Subcutaneous abdominal adipose tissue (tissue), 5 donors: ENCODE measurements at regions not wholly inside any gene's neighbourhood (a gene's known extent, or its start where the extent isn't known, plus 50 kb on each side); places are given as distances from the start of the nearest gene placed in this dataset.
"Not testable (repeated sequence)": the region's sequence is repeated elsewhere in the genome, so short reads cannot be mapped to it uniquely, and the experiment has no call there.

ENCODE experiments used
- H3K27ac ChIP-seq: one replicate; pipeline ENCODE4 v1.7.0; 2013; ENCODE audit warnings: low read depth, mild to moderate bottlenecking, inconsistent platforms, low read length, moderate library complexity
- H3K27me3 ChIP-seq, 5 donors: one replicate each; pipeline ENCODE4 v1.7.0; 2013; ENCODE audit warnings: low read length in 5 of 5, inconsistent platforms in 1 of 5; ENCODE audit not compliant: control insufficient read depth in 5 of 5, insufficient read depth in 4 of 5
- H3K36me3 ChIP-seq, 5 donors: one replicate each; pipeline ENCODE4 v1.7.0; 2013; ENCODE audit warnings: low read length in 5 of 5; ENCODE audit not compliant: control insufficient read depth in 5 of 5, insufficient read depth in 5 of 5
- H3K4me1 ChIP-seq, 5 donors: one replicate each; pipeline ENCODE4 v1.7.0; 2013; ENCODE audit warnings: low read length in 5 of 5, mild to moderate bottlenecking in 3 of 5, moderate library complexity in 1 of 5; ENCODE audit not compliant: control insufficient read depth in 5 of 5, insufficient read depth in 5 of 5
- H3K4me3 ChIP-seq, 5 donors: one replicate each; pipeline ENCODE4 v1.7.0; 2013; ENCODE audit warnings: low read length in 5 of 5, low read depth in 1 of 5
- H3K9ac ChIP-seq, 5 donors: one replicate each; pipeline ENCODE4 v1.7.0; 2013; ENCODE audit warnings: low read length in 5 of 5, mild to moderate bottlenecking in 4 of 5, moderate library complexity in 3 of 5
- H3K9me3 ChIP-seq, 5 donors: one replicate each; pipeline ENCODE4 v1.7.0; 2013; ENCODE audit warnings: low read length in 5 of 5; ENCODE audit not compliant: control insufficient read depth in 5 of 5
- donor health status: healthy.
- donor health status: healthy.
- donor health status: healthy.
- donor health status: healthy.
- donor health status: healthy.

GRCh38 chr4:186368281-186368680 lies 102.3 kb downstream of the F11 start:
- no peak overlapping the region for H3K27ac ChIP-seq
- no peaks in the 10 kb centered on the region for H3K36me3 ChIP-seq
- peaks cover 10 to 30% (median 21%) of the 10 kb centered on the region in 5 donors for H3K9me3 ChIP-seq
- H3K27me3 ChIP-seq = no peaks in the 10 kb centered on the region
- H3K9ac ChIP-seq = no peak overlapping the region
- no peaks in the 10 kb centered on the region for H3K4me1 ChIP-seq
- H3K4me3 ChIP-seq = no peak overlapping the region

- Histone ChIP-seq H3K4me3 (no peak overlapping the region), H3K9me3 (peaks cover 16 to 37% (median 30%) of the 10 kb centered on the region in 5 donors), H3K27me3 (no peaks in the 10 kb centered on the region), H3K9ac (no peak overlapping the region), H3K27ac (no peak overlapping the region), H3K36me3 (no peaks in the 10 kb centered on the region), H3K4me1 (no peaks in the 10 kb centered on the region)
Observed at GRCh38 chr4:186366326-186366725, 100.3 kb downstream of the F11 start.

- peaks cover 16 to 37% (median 30%) of the 10 kb centered on the region in 5 donors for H3K9me3 ChIP-seq
Observed at GRCh38 chr4:186363038-186363437, 97.0 kb downstream of the F11 start.

GRCh38 chr4:186360551-186360950 lies 94.6 kb downstream of the F11 start:
- Histone ChIP-seq H3K9ac (no peak overlapping the region), H3K4me1 (no peaks in the 10 kb centered on the region), H3K36me3 (no peaks in the 10 kb centered on the region), H3K27ac (no peak overlapping the region), H3K9me3 (peaks cover 16 to 30% (median 23%) of the 10 kb centered on the region in 5 donors), H3K4me3 (no peak overlapping the region), H3K27me3 (no peaks in the 10 kb centered on the region)

More at GRCh38 chr4:186363038-186363437, 97.0 kb downstream of the F11 start:
- H3K27me3 ChIP-seq, H3K4me3 ChIP-seq, H3K4me1 ChIP-seq, H3K36me3 ChIP-seq, H3K9ac ChIP-seq, H3K27ac ChIP-seq: not testable (repeated sequence)

- Histone ChIP-seq H3K27me3 (peaks cover 0 to 5% (median 0%) of the 10 kb centered on the region in 5 donors), H3K4me1 (no peaks in the 10 kb centered on the region), H3K9ac (no peak overlapping the region), H3K9me3 (peaks cover 0 to 3% (median 0%) of the 10 kb centered on the region in 5 donors), H3K4me3 (no peak overlapping the region), H3K36me3 (no peaks in the 10 kb centered on the region), H3K27ac (no peak overlapping the region)
Observed at GRCh38 chr4:186351668-186352194, 85.7 kb downstream of the F11 start.

- H3K9ac ChIP-seq = no peak overlapping the region
- H3K4me3 ChIP-seq = no peak overlapping the region
- H3K27ac ChIP-seq = no peak overlapping the region
- H3K4me1 ChIP-seq = no peaks in the 10 kb centered on the region
- H3K9me3 ChIP-seq = peaks cover 0 to 3% (median 0%) of the 10 kb centered on the region in 5 donors
- peaks cover 0 to 5% (median 2%) of the 10 kb centered on the region in 5 donors for H3K27me3 ChIP-seq
- H3K36me3 ChIP-seq = no peaks in the 10 kb centered on the region
Observed at GRCh38 chr4:186348433-186348832, 82.4 kb downstream of the F11 start.

- peaks cover 0 to 3% (median 0%) of the 10 kb centered on the region in 5 donors for H3K9me3 ChIP-seq
- peaks cover 0 to 5% (median 2%) of the 10 kb centered on the region in 5 donors for H3K27me3 ChIP-seq
- H3K27ac ChIP-seq = no peak overlapping the region
- H3K4me1 ChIP-seq = no peaks in the 10 kb centered on the region
- no peak overlapping the region for H3K9ac ChIP-seq
- no peak overlapping the region for H3K4me3 ChIP-seq
- H3K36me3 ChIP-seq = no peaks in the 10 kb centered on the region
Observed at GRCh38 chr4:186347743-186348142, 81.8 kb downstream of the F11 start.

GRCh38 chr4:186345184-186345583 lies 79.2 kb downstream of the F11 start:
- Histone ChIP-seq H3K4me1 (no peaks in the 10 kb centered on the region), H3K27ac (no peak overlapping the region), H3K27me3 (peaks cover 0 to 5% (median 2%) of the 10 kb centered on the region in 5 donors), H3K4me3 (no peak overlapping the region), H3K9me3 (peaks cover 0 to 8% (median 0%) of the 10 kb centered on the region in 5 donors), H3K9ac (no peak overlapping the region), H3K36me3 (no peaks in the 10 kb centered on the region)

GRCh38 chr4:186342582-186342981 lies 76.6 kb downstream of the F11 start:
- Histone ChIP-seq H3K9ac (no peak overlapping the region), H3K36me3 (no peaks in the 10 kb centered on the region), H3K27ac (no peak overlapping the region), H3K27me3 (peaks cover 0 to 2% (median 0%) of the 10 kb centered on the region in 5 donors), H3K4me3 (no peak overlapping the region), H3K9me3 (peaks cover 0 to 8% (median 0%) of the 10 kb centered on the region in 5 donors), H3K4me1 (no peaks in the 10 kb centered on the region)

GRCh38 chr4:186341655-186342054 lies 75.7 kb downstream of the F11 start:
- Histone ChIP-seq H3K36me3 (no peaks in the 10 kb centered on the region), H3K9ac (no peak overlapping the region), H3K4me3 (no peak overlapping the region), H3K27me3 (peaks cover 0 to 2% (median 0%) of the 10 kb centered on the region in 5 donors), H3K27ac (no peak overlapping the region), H3K9me3 (peaks cover 0 to 8% (median 0%) of the 10 kb centered on the region in 5 donors), H3K4me1 (no peaks in the 10 kb centered on the region)
